Raji (cell line): ENCODE measurements at regions not wholly inside any gene's neighbourhood (a gene's known extent, or its start where the extent isn't known, plus 50 kb on each side); places are given as distances from the start of the nearest gene placed in this dataset.

Experiments
- POLR2A ChIP-seq: IDR thresholded peaks from 2 replicates; pipeline ENCODE4 v1.6.1; 2011; ENCODE audit warnings: low read depth, low read length, control low read depth; ENCODE audit not compliant: insufficient read depth

- TF ChIP-seq POLR2A, result no peak
Observed at GRCh38 chr5:97998941-97999340, 774.5 kb upstream of the RGMB start.

DNA sequence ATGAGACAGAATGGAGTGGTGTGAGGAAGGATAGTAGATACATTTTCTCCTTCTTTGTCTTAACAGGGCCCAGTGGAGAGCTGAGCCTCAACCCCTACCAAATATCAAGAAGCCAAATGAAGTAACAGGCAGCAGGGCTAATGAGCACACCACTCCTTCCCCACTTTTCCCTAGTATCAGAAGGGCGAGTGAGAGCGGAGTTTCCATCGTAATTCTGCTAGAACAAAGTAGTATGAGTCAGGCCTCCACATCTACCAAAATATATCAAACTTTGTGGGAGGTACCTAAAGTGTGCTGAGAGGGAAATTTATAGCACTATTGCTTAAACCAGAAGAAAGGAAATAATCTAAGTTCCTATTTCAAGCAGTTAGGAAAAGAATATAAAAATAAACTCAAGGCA, 769.0 kb upstream of the RGMB start:
- TF ChIP-seq POLR2A, result no peak

- TF ChIP-seq POLR2A, result no peak
Observed at GRCh38 chr5:98016771-98017170, 756.7 kb upstream of the RGMB start.

GRCh38 chr5:98031496-98031895, 742.0 kb upstream of the RGMB start:
- TF ChIP-seq POLR2A, result no peak

- TF ChIP-seq POLR2A, result no peak
Observed at GRCh38 chr5:98031926-98032325, 741.5 kb upstream of the RGMB start.

- TF ChIP-seq POLR2A, result no peak
Observed at GRCh38 chr5:98041661-98042060, 731.8 kb upstream of the RGMB start.

DNA sequence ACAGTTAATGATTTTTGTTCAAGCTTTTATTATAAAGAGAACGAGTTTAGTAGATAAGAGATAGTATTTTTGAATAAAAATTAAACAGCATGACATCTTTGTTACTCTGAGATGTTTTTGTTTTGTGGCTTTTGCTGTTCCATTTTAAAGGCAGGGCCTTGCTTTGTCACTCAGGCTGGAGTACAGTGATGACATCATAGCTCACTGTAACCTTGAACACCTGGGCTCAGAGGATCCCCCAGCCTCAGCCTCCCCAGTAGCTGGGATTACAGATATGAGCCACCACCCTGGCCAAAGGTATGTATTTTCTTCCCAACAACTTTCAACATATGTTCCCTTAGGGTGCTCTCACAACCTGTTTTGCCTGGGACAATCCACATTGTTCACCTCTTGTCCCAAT, 730.9 kb upstream of the RGMB start:
- TF ChIP-seq POLR2A, result no peak

GRCh38 chr5:98042961-98043360, 730.5 kb upstream of the RGMB start:
- no peak for TF ChIP-seq POLR2A

DNA sequence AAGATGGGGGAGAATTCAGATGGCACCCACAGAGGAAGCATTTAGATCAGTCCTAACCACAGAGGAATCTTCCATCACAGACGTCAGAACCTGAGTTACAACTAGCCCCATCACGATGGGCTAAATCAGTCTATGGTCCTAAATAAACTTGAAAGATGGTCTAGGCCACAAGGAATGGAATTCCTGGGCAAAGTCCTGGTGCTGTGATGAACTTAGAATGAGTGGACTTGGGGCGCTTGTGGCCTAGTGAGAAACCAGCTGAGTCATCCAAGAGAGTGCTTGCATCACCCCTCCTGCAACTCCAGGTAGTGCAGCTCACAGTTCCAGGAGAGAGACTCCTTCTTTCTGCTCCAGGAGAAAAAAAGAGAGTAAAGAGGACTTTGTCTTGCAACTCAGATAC, 722.9 kb upstream of the RGMB start:
- TF ChIP-seq POLR2A, result no peak

GRCh38 chr5:98053170-98053569, 720.3 kb upstream of the RGMB start:
- TF ChIP-seq POLR2A, result no peak

DNA sequence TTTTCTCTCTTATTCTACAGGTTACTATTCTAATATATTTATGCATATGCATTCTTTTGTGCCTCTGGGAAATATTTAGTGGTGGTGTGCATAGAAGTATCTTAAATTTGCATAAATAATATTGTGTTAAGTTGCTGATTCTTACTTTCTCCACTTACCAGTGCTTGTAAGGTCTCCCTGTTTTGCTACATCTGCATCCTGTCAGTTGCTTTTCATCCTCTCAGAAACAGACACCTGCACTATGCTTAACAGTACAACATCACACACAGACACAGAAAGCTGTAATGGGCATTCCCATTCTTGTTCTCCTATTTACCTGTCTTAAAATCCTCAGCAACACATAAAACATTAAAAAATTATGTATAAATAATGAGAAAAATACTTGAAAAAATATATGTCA, 713.3 kb upstream of the RGMB start:
- no peak for TF ChIP-seq POLR2A

DNA sequence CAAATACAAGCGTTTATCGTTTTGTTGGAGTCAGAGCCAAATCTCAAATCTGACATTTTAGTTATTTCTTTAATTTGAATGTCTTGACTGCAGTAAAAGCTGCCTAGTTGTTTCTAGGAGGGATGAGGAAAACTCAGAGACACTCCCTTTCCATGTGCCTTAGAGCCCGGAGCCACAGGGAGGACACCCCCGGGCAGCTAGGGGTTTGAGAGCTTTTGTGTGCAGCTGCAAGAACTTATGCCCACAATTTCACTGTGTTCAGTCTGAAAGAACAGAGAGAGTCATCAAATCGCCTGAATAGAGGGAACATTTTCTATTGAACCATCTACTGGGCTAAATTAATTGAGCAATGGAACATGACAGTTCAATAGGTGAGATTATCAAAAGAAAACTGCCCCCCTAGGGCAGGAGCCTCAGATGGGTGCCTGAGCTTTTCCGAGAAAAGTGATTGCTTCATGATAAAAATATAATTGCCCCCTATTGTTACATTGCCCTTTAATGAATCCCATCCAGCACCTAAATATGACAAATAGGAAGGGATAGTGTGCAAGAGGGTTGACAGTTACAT, 709.3 kb upstream of the RGMB start:
- no peak for TF ChIP-seq POLR2A

DNA sequence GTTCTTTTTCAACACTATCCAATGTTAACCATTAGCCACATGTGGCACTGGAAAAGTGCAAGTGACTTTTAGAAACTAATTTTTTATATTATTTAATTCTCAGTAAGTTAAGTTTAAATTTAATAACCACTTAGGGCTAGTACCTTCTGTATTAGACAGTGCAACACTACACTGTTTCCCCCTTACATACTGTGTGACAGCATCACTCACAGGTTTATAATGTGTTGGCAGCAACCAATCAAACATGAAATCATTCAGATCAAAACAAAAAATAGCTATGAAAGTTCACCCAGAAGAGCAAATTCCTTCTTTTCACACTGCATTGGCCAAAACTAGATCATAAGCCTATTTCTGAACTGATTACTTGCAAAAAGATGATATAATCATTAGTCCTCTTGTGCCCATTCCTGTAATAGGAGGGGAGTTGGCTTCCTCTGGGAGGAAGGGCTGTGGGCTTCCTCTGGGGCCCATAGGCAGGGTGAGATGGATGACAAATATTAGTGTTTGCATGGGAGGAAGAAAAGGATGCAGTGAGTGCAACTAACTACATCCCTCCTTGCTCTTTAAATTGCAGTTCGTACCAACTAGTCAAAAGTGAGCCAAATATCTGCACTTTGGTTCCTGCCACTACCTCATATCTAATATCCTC, 708.1 kb upstream of the RGMB start:
- no peak for TF ChIP-seq POLR2A

GRCh38 chr5:98066910-98067309, 706.6 kb upstream of the RGMB start:
- no peak for TF ChIP-seq POLR2A

- TF ChIP-seq POLR2A, result no peak
Observed at GRCh38 chr5:98069876-98070512, 703.5 kb upstream of the RGMB start.

DNA sequence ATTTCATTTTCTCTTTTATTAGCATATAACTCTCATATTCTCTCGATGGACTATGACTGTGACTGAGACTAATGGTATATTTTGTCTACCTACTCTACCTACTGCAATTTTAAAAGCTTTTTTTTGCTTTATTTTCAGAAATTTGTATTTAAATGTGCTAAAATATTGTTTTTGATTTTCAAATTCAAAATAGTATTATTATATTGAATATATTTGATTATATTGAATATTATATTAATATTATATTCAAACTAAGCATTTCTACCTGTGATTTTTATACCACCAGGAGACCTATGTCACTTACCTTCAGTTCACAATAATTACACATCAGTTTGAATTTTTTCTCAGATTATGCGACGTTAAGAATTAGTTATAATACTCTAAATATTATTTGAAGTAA, 700.5 kb upstream of the RGMB start:
- no peak for TF ChIP-seq POLR2A

DNA sequence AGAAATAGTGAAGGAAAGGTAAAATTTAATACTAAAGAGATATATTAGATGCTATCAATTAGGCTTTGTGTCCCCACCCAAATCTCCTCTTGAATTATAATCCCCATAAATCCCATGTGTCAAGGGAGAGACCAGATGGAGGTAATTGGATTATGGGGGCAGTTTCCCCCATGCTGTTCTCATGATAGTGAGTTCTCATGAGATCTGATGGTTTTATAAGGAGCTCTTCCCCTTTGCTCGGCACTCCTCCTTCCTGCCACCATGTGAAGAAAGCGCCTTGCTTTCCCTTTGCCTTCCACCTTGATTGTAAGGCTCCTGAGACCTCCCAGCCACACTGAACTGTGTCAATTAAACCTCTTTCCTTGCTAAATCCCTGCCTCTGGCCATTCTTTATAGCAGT, 697.0 kb upstream of the RGMB start:
- no peak for TF ChIP-seq POLR2A
